ENCODE measurements at regions not wholly inside any gene's neighbourhood (a gene's known extent, or its start where the extent isn't known, plus 50 kb on each side); places are given as distances from the start of the nearest gene placed in this dataset.

GRCh38 chr2:19793132-19793750, 108.5 kb downstream of the TTC32 start:
- TF ChIP-seq CTCF (IDR thresholded peaks at IDR 0.05; ENCODE audit: low read length) (no peak), EZH2 (optimal IDR thresholded peaks at IDR 0.05; ENCODE audit: low read depth, low read length) (no peak)

Data from MM.1S (cell line).